ENCODE measurements at regions not wholly inside any gene's neighbourhood (a gene's known extent, or its start where the extent isn't known, plus 50 kb on each side); places are given as distances from the start of the nearest gene placed in this dataset.

- no peak for DNase-seq
Measured at GRCh38 chr2:16161768-16162490, 221.6 kb downstream of the MYCN start.

- no peak for DNase-seq
Measured at GRCh38 chr2:16161085-16161565, 220.8 kb downstream of the MYCN start.

GRCh38 chr2:16160281-16161084, 220.1 kb downstream of the MYCN start:
- no peak for DNase-seq

- DNase-seq: no peak
Measured at GRCh38 chr2:16156411-16156810, 216.1 kb downstream of the MYCN start.

- DNase-seq: no peak
Measured at GRCh38 chr2:16155766-16156165, 215.4 kb downstream of the MYCN start.

- no peak for DNase-seq
Measured at GRCh38 chr2:16155366-16155765, 215.0 kb downstream of the MYCN start.

GRCh38 chr2:16154501-16155280, 214.3 kb downstream of the MYCN start:
- DNase-seq: no peak

- DNase-seq: no peak
Measured at GRCh38 chr2:16154061-16154460, 213.7 kb downstream of the MYCN start.

- DNase-seq: no peak
Measured at GRCh38 chr2:16153754-16154035, 213.3 kb downstream of the MYCN start.

GRCh38 chr2:16152928-16153753, 212.8 kb downstream of the MYCN start:
- no peak for DNase-seq

- DNase-seq: no peak
Measured at GRCh38 chr2:16152071-16152927, 211.9 kb downstream of the MYCN start.

- no peak for DNase-seq
Measured at GRCh38 chr2:16151651-16152050, 211.3 kb downstream of the MYCN start.

GRCh38 chr2:16151281-16151570, 210.9 kb downstream of the MYCN start:
- DNase-seq: no peak

GRCh38 chr2:16150456-16151280, 210.3 kb downstream of the MYCN start:
- no peak for DNase-seq

- DNase-seq: no peak
Measured at GRCh38 chr2:16149349-16150243, 209.2 kb downstream of the MYCN start.

- no peak for DNase-seq
Measured at GRCh38 chr2:16148632-16149348, 208.4 kb downstream of the MYCN start.

GRCh38 chr2:16142383-16143361, 202.3 kb downstream of the MYCN start:
- DNase-seq: no peak

GRCh38 chr2:16141641-16141921, 201.2 kb downstream of the MYCN start:
- DNase-seq: no peak
